ENCODE measurements at regions not wholly inside any gene's neighbourhood (a gene's known extent, or its start where the extent isn't known, plus 50 kb on each side); places are given as distances from the start of the nearest gene placed in this dataset.
"Not testable (repeated sequence)": the region's sequence is repeated elsewhere in the genome, so short reads cannot be mapped to it uniquely, and the experiment has no call there.

GRCh38 chr2:35251156-35251555 lies 1104.4 kb upstream of the CRIM1 start:
- Mint-ChIP-seq H3K27ac (no peak overlapping the region), H3K4me3 (no peak overlapping the region), H3K27me3 (no peaks in the 10 kb centered on the region)

GRCh38 chr2:35246702-35247101 lies 1108.9 kb upstream of the CRIM1 start:
- Mint-ChIP-seq H3K36me3 (ENCODE audit: low read depth) (no peaks in the 10 kb centered on the region), H3K27me3 (no peaks in the 10 kb centered on the region), H3K4me1 (no peaks in the 10 kb centered on the region), H3K4me3 (no peak overlapping the region), H3K27ac (no peak overlapping the region)
- DNase-seq, result no peak
- no peak for ATAC-seq
- no peaks in the 10 kb centered on the region for H3K9me3 ChIP-seq (ENCODE audit: control insufficient read depth, low read length, poor library complexity, severe bottlenecking)

More at GRCh38 chr2:35251156-35251555, 1104.4 kb upstream of the CRIM1 start:
- DNase-seq, result no peak
- Mint-ChIP-seq H3K36me3 (ENCODE audit: low read depth) (no peaks in the 10 kb centered on the region), H3K4me1 (no peaks in the 10 kb centered on the region)
- no peak for ATAC-seq
- no peaks in the 10 kb centered on the region for H3K9me3 ChIP-seq (ENCODE audit: control insufficient read depth, low read length, poor library complexity, severe bottlenecking)

- Mint-ChIP-seq H3K36me3 (ENCODE audit: low read depth) (no peaks in the 10 kb centered on the region), H3K4me1 (no peaks in the 10 kb centered on the region), H3K27ac (no peak overlapping the region), H3K27me3 (no peaks in the 10 kb centered on the region), H3K4me3 (no peak overlapping the region)
- DNase-seq (no peak), ATAC-seq (no peak)
- no peaks in the 10 kb centered on the region for H3K9me3 ChIP-seq (ENCODE audit: control insufficient read depth, low read length, poor library complexity, severe bottlenecking)
These were observed 1127.0 kb upstream of the CRIM1 start for GRCh38 chr2:35228584-35228983.

GRCh38 chr2:35220461-35220860 lies 1135.1 kb upstream of the CRIM1 start:
- Mint-ChIP-seq H3K27me3 (no peaks in the 10 kb centered on the region), H3K4me1 (no peaks in the 10 kb centered on the region), H3K36me3 (ENCODE audit: low read depth) (no peaks in the 10 kb centered on the region), H3K4me3 (no peak overlapping the region), H3K27ac (no peak overlapping the region)
- H3K9me3 ChIP-seq (ENCODE audit: control insufficient read depth, low read length, poor library complexity, severe bottlenecking), result no peaks in the 10 kb centered on the region
- no peak for DNase-seq
- no peak for ATAC-seq

- DNase-seq (no peak), ATAC-seq (no peak)
- no peak overlapping the region for H3K4me3 Mint-ChIP-seq
- no peaks in the 10 kb centered on the region for H3K9me3 ChIP-seq (ENCODE audit: control insufficient read depth, low read length, poor library complexity, severe bottlenecking)
- H3K27ac Mint-ChIP-seq, result no peak overlapping the region
- H3K36me3 Mint-ChIP-seq (ENCODE audit: low read depth), result no peaks in the 10 kb centered on the region
- H3K27me3 Mint-ChIP-seq, result no peaks in the 10 kb centered on the region
- H3K4me1 Mint-ChIP-seq, result no peaks in the 10 kb centered on the region
These were observed 1150.7 kb upstream of the CRIM1 start for GRCh38 chr2:35204881-35205280.

- H3K36me3 Mint-ChIP-seq (ENCODE audit: low read depth), result no peaks in the 10 kb centered on the region
These were observed 1151.3 kb upstream of the CRIM1 start for GRCh38 chr2:35204323-35204722.

GRCh38 chr2:35199298-35199697 lies 1156.3 kb upstream of the CRIM1 start:
- H3K9me3 ChIP-seq (ENCODE audit: control insufficient read depth, low read length, poor library complexity, severe bottlenecking), result no peaks in the 10 kb centered on the region
- Mint-ChIP-seq H3K27ac (no peak overlapping the region), H3K27me3 (no peaks in the 10 kb centered on the region), H3K4me1 (no peaks in the 10 kb centered on the region), H3K36me3 (ENCODE audit: low read depth) (no peaks in the 10 kb centered on the region), H3K4me3 (no peak overlapping the region)
- no peak for ATAC-seq
- no peak for DNase-seq

More at GRCh38 chr2:35204323-35204722, 1151.3 kb upstream of the CRIM1 start:
- H3K27me3 Mint-ChIP-seq, result no peaks in the 10 kb centered on the region
- H3K4me1 Mint-ChIP-seq, result no peaks in the 10 kb centered on the region
- H3K9me3 ChIP-seq (ENCODE audit: control insufficient read depth, low read length, poor library complexity, severe bottlenecking), result no peaks in the 10 kb centered on the region
- no peak overlapping the region for H3K4me3 Mint-ChIP-seq
- no peak overlapping the region for H3K27ac Mint-ChIP-seq
- ATAC-seq, result no peak
- no peak for DNase-seq

GRCh38 chr2:35185861-35186412 lies 1169.6 kb upstream of the CRIM1 start:
- Mint-ChIP-seq H3K27ac (no peak overlapping the region), H3K36me3 (ENCODE audit: low read depth) (no peaks in the 10 kb centered on the region)

GRCh38 chr2:35184471-35184870 lies 1171.1 kb upstream of the CRIM1 start:
- Mint-ChIP-seq H3K4me1 (no peaks in the 10 kb centered on the region), H3K4me3 (no peak overlapping the region), H3K36me3 (ENCODE audit: low read depth) (no peaks in the 10 kb centered on the region), H3K27ac (no peak overlapping the region), H3K27me3 (no peaks in the 10 kb centered on the region)
- DNase-seq (no peak), ATAC-seq (no peak)
- no peaks in the 10 kb centered on the region for H3K9me3 ChIP-seq (ENCODE audit: control insufficient read depth, low read length, poor library complexity, severe bottlenecking)

More at GRCh38 chr2:35185861-35186412, 1169.6 kb upstream of the CRIM1 start:
- DNase-seq (no peak), ATAC-seq (no peak)
- no peaks in the 10 kb centered on the region for H3K9me3 ChIP-seq (ENCODE audit: control insufficient read depth, low read length, poor library complexity, severe bottlenecking)
- no peaks in the 10 kb centered on the region for H3K27me3 Mint-ChIP-seq
- no peak overlapping the region for H3K4me3 Mint-ChIP-seq
- no peaks in the 10 kb centered on the region for H3K4me1 Mint-ChIP-seq

GRCh38 chr2:35176726-35177125 lies 1178.9 kb upstream of the CRIM1 start:
- H3K27ac Mint-ChIP-seq, result not testable (repeated sequence)

GRCh38 chr2:35174845-35175244 lies 1180.7 kb upstream of the CRIM1 start:
- Mint-ChIP-seq H3K27ac (no peak overlapping the region), H3K4me1 (no peaks in the 10 kb centered on the region), H3K36me3 (ENCODE audit: low read depth) (no peaks in the 10 kb centered on the region), H3K27me3 (no peaks in the 10 kb centered on the region), H3K4me3 (no peak overlapping the region)
- no peaks in the 10 kb centered on the region for H3K9me3 ChIP-seq (ENCODE audit: control insufficient read depth, low read length, poor library complexity, severe bottlenecking)
- ATAC-seq (no peak), DNase-seq (no peak)

More at GRCh38 chr2:35176726-35177125, 1178.9 kb upstream of the CRIM1 start:
- not testable (repeated sequence) for H3K4me1 Mint-ChIP-seq; H3K36me3 Mint-ChIP-seq (ENCODE audit: low read depth); H3K9me3 ChIP-seq (ENCODE audit: control insufficient read depth, low read length, poor library complexity, severe bottlenecking); DNase-seq; ATAC-seq; H3K4me3 Mint-ChIP-seq; H3K27me3 Mint-ChIP-seq

GRCh38 chr2:35172687-35173086 lies 1182.9 kb upstream of the CRIM1 start:
- ATAC-seq (no peak), DNase-seq (no peak)
- Mint-ChIP-seq H3K4me3 (no peak overlapping the region), H3K36me3 (ENCODE audit: low read depth) (no peaks in the 10 kb centered on the region), H3K27ac (no peak overlapping the region), H3K27me3 (no peaks in the 10 kb centered on the region), H3K4me1 (no peaks in the 10 kb centered on the region)
- H3K9me3 ChIP-seq (ENCODE audit: control insufficient read depth, low read length, poor library complexity, severe bottlenecking), result no peaks in the 10 kb centered on the region

GRCh38 chr2:35168351-35168750 lies 1187.2 kb upstream of the CRIM1 start:
- H3K27me3 Mint-ChIP-seq, result no peaks in the 10 kb centered on the region
- H3K4me3 Mint-ChIP-seq, result no peak overlapping the region
- no peak overlapping the region for H3K27ac Mint-ChIP-seq
- DNase-seq (no peak), ATAC-seq (no peak)
- no peaks in the 10 kb centered on the region for H3K4me1 Mint-ChIP-seq
- peaks cover 2% of the 10 kb centered on the region for H3K9me3 ChIP-seq (ENCODE audit: control insufficient read depth, low read length, poor library complexity, severe bottlenecking)
- H3K36me3 Mint-ChIP-seq (ENCODE audit: low read depth), result no peaks in the 10 kb centered on the region

- H3K27ac Mint-ChIP-seq, result no peak overlapping the region
- no peaks in the 10 kb centered on the region for H3K4me1 Mint-ChIP-seq
- H3K4me3 Mint-ChIP-seq, result no peak overlapping the region
- peaks cover 2% of the 10 kb centered on the region for H3K9me3 ChIP-seq (ENCODE audit: control insufficient read depth, low read length, poor library complexity, severe bottlenecking)
- no peaks in the 10 kb centered on the region for H3K27me3 Mint-ChIP-seq
- H3K36me3 Mint-ChIP-seq (ENCODE audit: low read depth), result no peaks in the 10 kb centered on the region
- DNase-seq (no peak), ATAC-seq (no peak)
These were observed 1191.6 kb upstream of the CRIM1 start for GRCh38 chr2:35163948-35164347.

Data from T-helper 17 cell (primary cell).